GM23338 (cell line): ENCODE measurements at regions not wholly inside any gene's neighbourhood (a gene's known extent, or its start where the extent isn't known, plus 50 kb on each side); places are given as distances from the start of the nearest gene placed in this dataset.
"Not testable (repeated sequence)": the region's sequence is repeated elsewhere in the genome, so short reads cannot be mapped to it uniquely, and the experiment has no call there.

ENCODE experiments used
- ATAC-seq: fragments of 200-7000 bp; cut with Tn5 transposase; 3 replicates; pipeline ENCODE4 v1.9.1; 2020
- DNase-seq: peaks from one replicate; pipeline ENCODE4 v3.0.0-alpha.2; 2015; ENCODE audit warnings: low spot score
- H2AFZ ChIP-seq: fragments of 200-600 bp; sonication (generic); 2 replicates; pipeline ENCODE4 v1.8.0; 2016; ENCODE audit warnings: antibody characterized with exemption, mild to moderate bottlenecking, moderate library complexity
- H3F3A ChIP-seq: fragments of 200-600 bp; sonication (generic); replicated peaks from 2 replicates; pipeline ENCODE4 v1.8.0; 2017; ENCODE audit warnings: antibody characterized with exemption, mixed run types, low read depth
- H3K27ac ChIP-seq: fragments of 200-600 bp; sonication (generic); 2 replicates; pipeline ENCODE4 v1.6.1; 2016; ENCODE audit warnings: low read depth
- H3K27me3 ChIP-seq: fragments of 200-600 bp; sonication (generic); 2 replicates; pipeline ENCODE4 v1.8.0; 2016; ENCODE audit warnings: mild to moderate bottlenecking, mixed run types, moderate library complexity; ENCODE audit not compliant: insufficient read depth
- H3K36me3 ChIP-seq: fragments of 200-600 bp; sonication (generic); 2 replicates; pipeline ENCODE4 v1.8.0; 2016; ENCODE audit warnings: mild to moderate bottlenecking; ENCODE audit not compliant: insufficient read depth
- H3K4me1 ChIP-seq: fragments of 200-600 bp; sonication (generic); 2 replicates; pipeline ENCODE4 v1.8.0; 2016; ENCODE audit warnings: mild to moderate bottlenecking, moderate library complexity; ENCODE audit not compliant: insufficient read depth
- H3K4me2 ChIP-seq: fragments of 200-600 bp; sonication (generic); 2 replicates; pipeline ENCODE4 v1.7.1; 2017; ENCODE audit warnings: mixed run types
- H3K4me3 ChIP-seq: fragments of 200-600 bp; sonication (generic); 2 replicates; pipeline ENCODE4 v1.6.1; 2016; ENCODE audit warnings: mixed run types
- H3K79me2 ChIP-seq: fragments of 200-600 bp; sonication (generic); replicated peaks from 2 replicates; pipeline ENCODE4 v1.8.0; 2017; ENCODE audit warnings: mild to moderate bottlenecking; ENCODE audit not compliant: insufficient read depth
- H3K9me2 ChIP-seq: fragments of 200-600 bp; sonication (generic); 2 replicates; pipeline ENCODE4 v1.8.0; 2017; ENCODE audit not compliant: insufficient read depth
- H4K20me1 ChIP-seq: fragments of 200-600 bp; sonication (generic); replicated peaks from 2 replicates; pipeline ENCODE4 v1.8.0; 2017; ENCODE audit warnings: mild to moderate bottlenecking; ENCODE audit not compliant: insufficient read depth
- H3K27ac Mint-ChIP-seq: 2 replicates; pipeline ENCODE4 v1.8.0; 2020; ENCODE audit warnings: inconsistent platforms, mild to moderate bottlenecking, moderate library complexity, mixed read lengths
- H3K27me3 Mint-ChIP-seq: 3 replicates; pipeline ENCODE4 v1.8.0; 2022; ENCODE audit warnings: low read depth, mild to moderate bottlenecking, moderate library complexity, mixed read lengths, inconsistent platforms; ENCODE audit not compliant: insufficient read depth, poor library complexity
- H3K36me3 Mint-ChIP-seq: 3 replicates; pipeline ENCODE4 v1.8.0; 2021; ENCODE audit warnings: low read depth, mild to moderate bottlenecking, inconsistent platforms, moderate library complexity, mixed read lengths
- H3K4me1 Mint-ChIP-seq: 3 replicates; pipeline ENCODE4 v1.8.0; 2020; ENCODE audit warnings: mild to moderate bottlenecking, inconsistent platforms, mixed read lengths
- H3K4me3 Mint-ChIP-seq: 3 replicates; pipeline ENCODE4 v1.8.0; 2021; ENCODE audit warnings: moderate library complexity, mild to moderate bottlenecking, inconsistent platforms, mixed read lengths
- H3K9me3 Mint-ChIP-seq: 3 replicates; pipeline ENCODE4 v1.8.0; 2020; ENCODE audit warnings: moderate library complexity, mild to moderate bottlenecking, inconsistent platforms, mixed read lengths
- CTCF ChIP-seq, 2 experiments: fragments of 200-600 bp in 1 of 2; sonication (generic) in 1 of 2; conservative IDR thresholded peaks; 2 replicates each; pipeline versions ENCODE4 v1.5.1 to v1.6.1; 2016 to 2017; ENCODE audit warnings: antibody characterized with exemption in 2 of 2, low read depth in 2 of 2, mild to moderate bottlenecking in 2 of 2, moderate library complexity in 1 of 2
- ETS1 ChIP-seq: IDR thresholded peaks from 2 replicates; pipeline ENCODE4 v1.6.1; 2016; ENCODE audit warnings: antibody characterized with exemption
- EZH2 ChIP-seq: fragments of 200-600 bp; sonication (generic); IDR thresholded peaks from one replicate; pipeline ENCODE4 v1.8.0; 2017; ENCODE audit warnings: antibody characterized with exemption, mild to moderate bottlenecking, low read depth; ENCODE audit not compliant: unreplicated experiment
- NANOG ChIP-seq: IDR thresholded peaks from 2 replicates; pipeline ENCODE4 v1.6.1; 2016; ENCODE audit warnings: antibody characterized with exemption, borderline replicate concordance
- POLR2AphosphoS5 ChIP-seq: IDR thresholded peaks from 2 replicates; pipeline ENCODE4 v1.6.1; 2016; ENCODE audit warnings: antibody characterized with exemption, low read depth
- REST ChIP-seq: IDR thresholded peaks from one replicate; pipeline ENCODE4 v1.6.1; 2018; ENCODE audit warnings: antibody characterized with exemption; ENCODE audit not compliant: unreplicated experiment
- STAT1 ChIP-seq: IDR thresholded peaks from one replicate; pipeline ENCODE4 v1.6.1; 2016; ENCODE audit warnings: antibody characterized with exemption; ENCODE audit not compliant: unreplicated experiment
- ZNF462 ChIP-seq: fragments of 250-450 bp; sonication (Bioruptor Pico); IDR thresholded peaks from 2 replicates; pipeline ENCODE4 v1.5.0; 2020; ENCODE audit warnings: mild to moderate bottlenecking, moderate library complexity

GRCh38 chr16:72453856-72454255 is 281.9 kb upstream of the PMFBP1 start:
- H3K4me2 ChIP-seq, H3K79me2 ChIP-seq, H3K36me3 ChIP-seq, H3K4me1 Mint-ChIP-seq, H3K27me3 Mint-ChIP-seq, H3K4me3 Mint-ChIP-seq, H2AFZ ChIP-seq, H3K27ac ChIP-seq, H4K20me1 ChIP-seq, DNase-seq, H3K4me1 ChIP-seq, H3K27me3 ChIP-seq, H3K4me3 ChIP-seq, H3F3A ChIP-seq, H3K9me2 ChIP-seq, H3K27ac Mint-ChIP-seq, ATAC-seq: not testable (repeated sequence)
- H3K9me3 Mint-ChIP-seq: peaks cover 50% of the 10 kb centered on the region
- H3K36me3 Mint-ChIP-seq: peaks cover 31% of the 10 kb centered on the region; the same call in 2 of the 3 replicates

- Histone ChIP-seq H3K27ac (no peak overlapping the region), H3K4me3 (no peak overlapping the region), H3F3A (no peaks in the 10 kb centered on the region), H3K4me1 (no peaks in the 10 kb centered on the region), H3K27me3 (no peaks in the 10 kb centered on the region), H3K4me2 (no peak overlapping the region), H3K36me3 (no peaks in the 10 kb centered on the region), H2AFZ (no peak overlapping the region), H4K20me1 (no peaks in the 10 kb centered on the region), H3K9me2 (no peaks in the 10 kb centered on the region), H3K79me2 (no peaks in the 10 kb centered on the region)
- Mint-ChIP-seq H3K4me3 (no peak overlapping the region), H3K4me1 (no peaks in the 10 kb centered on the region), H3K27ac (no peak overlapping the region), H3K36me3 (peaks cover 4% of the 10 kb centered on the region; the same call in 2 of the 3 replicates), H3K27me3 (peaks cover 3% of the 10 kb centered on the region), H3K9me3 (peaks cover 14% of the 10 kb centered on the region; the same call in 2 of the 3 replicates)
- no peak for ATAC-seq
- DNase-seq: no peak
- TF ChIP-seq CTCF (conservative IDR thresholded peaks at IDR 0.05; ENCODE audit: low read depth in 2 of 2) (no peak), REST (no peak), ZNF462 (CRISPR knock-in tag) (no peak), STAT1 (no peak), EZH2 (no peak), POLR2AphosphoS5 (no peak), NANOG (no peak), ETS1 (no peak)
Observed at GRCh38 chr16:72444696-72445095, 272.7 kb upstream of the PMFBP1 start.
